ENCODE measurements at regions not wholly inside any gene's neighbourhood (a gene's known extent, or its start where the extent isn't known, plus 50 kb on each side); places are given as distances from the start of the nearest gene placed in this dataset.

DNA sequence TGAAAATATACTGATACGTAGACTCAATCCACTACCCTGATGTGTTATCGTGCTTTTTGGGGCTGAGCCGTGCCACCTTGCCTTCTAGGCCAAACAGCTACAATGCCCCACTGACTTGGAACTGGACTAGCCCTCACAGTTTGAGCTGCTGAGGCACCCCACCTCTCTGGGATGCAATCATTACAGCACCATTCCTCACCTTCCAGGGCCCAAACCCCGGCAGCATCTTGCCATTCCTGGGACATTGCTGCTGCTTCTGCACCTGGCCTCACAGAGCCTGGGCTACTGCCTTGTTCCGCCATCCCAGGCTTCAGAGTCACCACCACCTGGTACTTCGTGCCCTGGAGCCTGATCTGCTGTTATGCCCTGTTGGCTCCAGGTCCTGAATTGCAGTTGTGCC is 89.5 kb upstream of the SNCAIP start:
- no peak for TF ChIP-seq MYC (IDR thresholded peaks at IDR 0.05; ENCODE audit: low read depth, low read length)
- TF ChIP-seq, protein P1, sequence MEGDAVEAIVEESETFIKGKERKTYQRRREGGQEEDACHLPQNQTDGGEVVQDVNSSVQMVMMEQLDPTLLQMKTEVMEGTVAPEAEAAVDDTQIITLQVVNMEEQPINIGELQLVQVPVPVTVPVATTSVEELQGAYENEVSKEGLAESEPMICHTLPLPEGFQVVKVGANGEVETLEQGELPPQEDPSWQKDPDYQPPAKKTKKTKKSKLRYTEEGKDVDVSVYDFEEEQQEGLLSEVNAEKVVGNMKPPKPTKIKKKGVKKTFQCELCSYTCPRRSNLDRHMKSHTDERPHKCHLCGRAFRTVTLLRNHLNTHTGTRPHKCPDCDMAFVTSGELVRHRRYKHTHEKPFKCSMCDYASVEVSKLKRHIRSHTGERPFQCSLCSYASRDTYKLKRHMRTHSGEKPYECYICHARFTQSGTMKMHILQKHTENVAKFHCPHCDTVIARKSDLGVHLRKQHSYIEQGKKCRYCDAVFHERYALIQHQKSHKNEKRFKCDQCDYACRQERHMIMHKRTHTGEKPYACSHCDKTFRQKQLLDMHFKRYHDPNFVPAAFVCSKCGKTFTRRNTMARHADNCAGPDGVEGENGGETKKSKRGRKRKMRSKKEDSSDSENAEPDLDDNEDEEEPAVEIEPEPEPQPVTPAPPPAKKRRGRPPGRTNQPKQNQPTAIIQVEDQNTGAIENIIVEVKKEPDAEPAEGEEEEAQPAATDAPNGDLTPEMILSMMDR (IDR thresholded peaks at IDR 0.05; ENCODE audit: low read depth, low read length), result no peak

All from NB4 (cell line).